H9 (cell line): ENCODE measurements at regions not wholly inside any gene's neighbourhood (a gene's known extent, or its start where the extent isn't known, plus 50 kb on each side); places are given as distances from the start of the nearest gene placed in this dataset.

Experiments used
- DNase-seq: peaks from one replicate; pipeline ENCODE4 v3.0.0-alpha.2; 2017
- H2AFZ ChIP-seq: one replicate; pipeline ENCODE4 v1.6.1; 2013; ENCODE audit warnings: mild to moderate bottlenecking, low read length, control low read depth, moderate library complexity
- H2AK5ac ChIP-seq: 2 replicates; pipeline ENCODE4 v1.6.1; 2013; ENCODE audit warnings: low read length, control low read depth, mixed read lengths; ENCODE audit not compliant: insufficient read length
- H2BK120ac ChIP-seq: one replicate; pipeline ENCODE4 v1.6.1; 2013; ENCODE audit warnings: low read depth, mild to moderate bottlenecking, low read length, control low read depth, inconsistent platforms; ENCODE audit not compliant: poor library complexity, severe bottlenecking
- H2BK12ac ChIP-seq: 2 replicates; pipeline ENCODE4 v1.6.1; 2013; ENCODE audit warnings: low read length, control low read depth, mixed read lengths, low read depth; ENCODE audit not compliant: insufficient read length
- H2BK15ac ChIP-seq: 2 replicates; pipeline ENCODE4 v1.6.1; 2013; ENCODE audit warnings: low read depth, low read length, control low read depth
- H2BK20ac ChIP-seq: one replicate; pipeline ENCODE4 v1.6.1; 2013; ENCODE audit warnings: low read depth, mild to moderate bottlenecking, low read length, control low read depth, inconsistent platforms; ENCODE audit not compliant: poor library complexity, severe bottlenecking
- H2BK5ac ChIP-seq: 2 replicates; pipeline ENCODE4 v1.6.1; 2013; ENCODE audit warnings: low read length, control low read depth, mixed read lengths; ENCODE audit not compliant: insufficient read length
- H3K14ac ChIP-seq: 2 replicates; pipeline ENCODE4 v1.6.1; 2013; ENCODE audit warnings: low read length, control low read depth; ENCODE audit not compliant: insufficient read depth
- H3K18ac ChIP-seq: 2 replicates; pipeline ENCODE4 v1.6.1; 2013; ENCODE audit warnings: low read depth, mild to moderate bottlenecking, mixed read lengths, low read length, control low read depth; ENCODE audit not compliant: insufficient read length
- H3K23ac ChIP-seq: 2 replicates; pipeline ENCODE4 v1.6.1; 2013; ENCODE audit warnings: low read length, control low read depth, mixed read lengths, low read depth; ENCODE audit not compliant: insufficient read length
- H3K23me2 ChIP-seq: 2 replicates; pipeline ENCODE4 v1.6.1; 2013; ENCODE audit warnings: low read depth, mild to moderate bottlenecking, mixed read lengths, low read length, control low read depth; ENCODE audit not compliant: insufficient read length, poor library complexity, severe bottlenecking
- H3K27ac ChIP-seq: 2 replicates; pipeline ENCODE4 v1.5.1; 2013; ENCODE audit warnings: low read length, control low read depth, mixed read lengths, low read depth; ENCODE audit not compliant: insufficient read length
- H3K27me3 ChIP-seq: 2 replicates; pipeline ENCODE4 v1.6.1; 2013; ENCODE audit warnings: low read length, control low read depth, inconsistent platforms; ENCODE audit not compliant: insufficient read depth
- H3K4ac ChIP-seq: 2 replicates; pipeline ENCODE4 v1.6.1; 2013; ENCODE audit warnings: low read depth, mild to moderate bottlenecking, control low read depth, inconsistent platforms, low read length, moderate library complexity
- H3K4me1 ChIP-seq: 2 replicates; pipeline ENCODE4 v1.6.1; 2013; ENCODE audit warnings: low read length, control low read depth, inconsistent platforms; ENCODE audit not compliant: insufficient read depth
- H3K4me2 ChIP-seq: 2 replicates; pipeline ENCODE4 v1.6.1; 2013; ENCODE audit warnings: low read length, control low read depth, mixed read lengths; ENCODE audit not compliant: insufficient read length, insufficient read depth
- H3K56ac ChIP-seq: 2 replicates; pipeline ENCODE4 v1.6.1; 2013; ENCODE audit warnings: low read depth, mild to moderate bottlenecking, mixed read lengths, low read length, control low read depth; ENCODE audit not compliant: insufficient read length
- H3K79me1 ChIP-seq: 2 replicates; pipeline ENCODE4 v1.6.1; 2013; ENCODE audit warnings: low read depth, mild to moderate bottlenecking, moderate library complexity, low read length, control low read depth, inconsistent platforms; ENCODE audit not compliant: insufficient read depth, poor library complexity, severe bottlenecking
- H3K79me2 ChIP-seq: 2 replicates; pipeline ENCODE4 v1.6.1; 2013; ENCODE audit warnings: low read length, control low read depth, inconsistent platforms; ENCODE audit not compliant: insufficient read depth
- H3K9ac ChIP-seq: 2 replicates; pipeline ENCODE4 v1.6.1; 2013; ENCODE audit warnings: low read length, control low read depth, mixed read lengths; ENCODE audit not compliant: insufficient read length; ENCODE audit errors: extremely low read depth
- H3K9me3 ChIP-seq: one replicate; pipeline ENCODE4 v1.6.1; 2013; ENCODE audit warnings: low read depth, low read length, inconsistent platforms; ENCODE audit not compliant: control insufficient read depth
- H3T11ph ChIP-seq: one replicate; pipeline ENCODE4 v1.6.1; 2013; ENCODE audit warnings: mild to moderate bottlenecking, low read length, control low read depth, inconsistent platforms
- H4K20me1 ChIP-seq: one replicate; pipeline ENCODE4 v1.6.1; 2013; ENCODE audit not compliant: control insufficient read depth, insufficient read length, insufficient read depth
- H4K5ac ChIP-seq: 2 replicates; pipeline ENCODE4 v1.6.1; 2013; ENCODE audit warnings: low read depth, mild to moderate bottlenecking, mixed read lengths, low read length, control low read depth; ENCODE audit not compliant: insufficient read length
- H4K8ac ChIP-seq: replicated peaks from 2 replicates; pipeline ENCODE4 v1.6.1; 2013; ENCODE audit warnings: low read length, control low read depth, mixed read lengths, low read depth; ENCODE audit not compliant: insufficient read length
- H4K91ac ChIP-seq: 2 replicates; pipeline ENCODE4 v1.6.1; 2013; ENCODE audit warnings: low read depth, mild to moderate bottlenecking, moderate library complexity, mixed read lengths, low read length, control low read depth; ENCODE audit not compliant: insufficient read length
- H3K27ac Mint-ChIP-seq, 3 experiments: 2 replicates in 2 of 3; 3 replicates in 1 of 3; pipeline ENCODE4 v1.8.0; 2020 to 2021; ENCODE audit warnings: mixed read lengths in 3 of 3, mild to moderate bottlenecking in 1 of 3, moderate library complexity in 1 of 3
- H3K27me3 Mint-ChIP-seq: 2 replicates; pipeline ENCODE4 v1.8.0; 2021; ENCODE audit warnings: low read depth, mild to moderate bottlenecking, moderate library complexity, mixed read lengths
- H3K36me3 Mint-ChIP-seq, 3 experiments: 2 replicates in 2 of 3; 3 replicates in 1 of 3; pipeline ENCODE4 v1.8.0; 2020 to 2021; ENCODE audit warnings: low read depth in 3 of 3, mixed read lengths in 3 of 3; ENCODE audit not compliant: insufficient read depth in 1 of 3
- H3K4me1 Mint-ChIP-seq, 2 experiments: 2 replicates each; pipeline ENCODE4 v1.8.0; 2020; ENCODE audit warnings: mixed read lengths in 2 of 2
- H3K4me3 Mint-ChIP-seq, 2 experiments: 2 replicates in 1 of 2; 3 replicates in 1 of 2; pipeline ENCODE4 v1.8.0; 2020 to 2021; ENCODE audit warnings: mild to moderate bottlenecking in 2 of 2, mixed read lengths in 2 of 2, moderate library complexity in 1 of 2
- H3K9me3 Mint-ChIP-seq, 2 experiments: 2 replicates in 1 of 2; 3 replicates in 1 of 2; pipeline ENCODE4 v1.8.0; 2020; ENCODE audit warnings: mild to moderate bottlenecking in 2 of 2, mixed read lengths in 2 of 2, moderate library complexity in 1 of 2
- WGBS: extraction: QIAGEN DNeasy Blood & Tissue Kit; methylation state at CpG from one replicate; pipeline ENCODE4 v1.1.7; 2013; ENCODE audit warnings: missing lambda C conversion rate, low lambda C conversion rate, mixed read lengths; ENCODE audit not compliant: insufficient read length; ENCODE audit errors: extremely low coverage; 5-methylcytosine and 5-hydroxymethylcytosine counted together
- TF ChIP-seq, protein P1 (sequence below): fragments of 200-600 bp; sonication (generic); conservative IDR thresholded peaks from 3 replicates; pipeline ENCODE4 v1.8.0; 2021; ENCODE audit warnings: antibody characterized with exemption, mild to moderate bottlenecking

DNA sequence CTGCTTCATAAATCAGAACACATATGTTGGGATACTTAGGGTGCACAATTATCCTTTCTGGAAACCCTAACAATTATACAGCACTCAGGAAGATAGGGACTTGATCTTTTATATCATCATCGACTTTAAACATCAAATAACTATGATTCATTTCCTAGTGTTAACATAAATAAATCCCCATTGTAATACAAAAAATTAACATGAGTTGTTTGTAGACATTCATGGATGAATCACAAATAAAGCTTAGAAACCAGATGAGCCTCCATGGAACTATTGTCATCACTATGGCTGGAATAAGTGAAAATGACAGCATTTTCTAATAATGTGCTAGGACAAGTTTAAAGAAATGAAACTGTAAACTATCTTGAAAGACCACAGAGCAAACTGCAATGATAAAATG, 821.7 kb downstream of the GATA3 start:
- no peak overlapping the region for H3T11ph ChIP-seq
- no peak overlapping the region for H2BK120ac ChIP-seq
- DNase-seq = no peak
- H3K27ac Mint-ChIP-seq = no peak overlapping the region
- no peaks in the 10 kb centered on the region for H3K9me3 ChIP-seq
- H3K4me1 Mint-ChIP-seq = no peaks in the 10 kb centered on the region
- H3K27me3 ChIP-seq = no peaks in the 10 kb centered on the region
- WGBS = no CpG with 5 or more reads among the region's 1 CpG
- H3K4ac ChIP-seq = no peak overlapping the region
- no peak overlapping the region for H4K5ac ChIP-seq
- no peak overlapping the region for H2BK12ac ChIP-seq
- no peak overlapping the region for H2BK15ac ChIP-seq
- no peak overlapping the region for H3K18ac ChIP-seq
- H2AK5ac ChIP-seq = no peak overlapping the region
- H3K4me2 ChIP-seq = no peak overlapping the region
- H3K23me2 ChIP-seq = no peaks in the 10 kb centered on the region
- no peak overlapping the region for H3K56ac ChIP-seq
- H4K91ac ChIP-seq = no peak overlapping the region
- no peak overlapping the region for H4K8ac ChIP-seq
- TF ChIP-seq, protein P1, sequence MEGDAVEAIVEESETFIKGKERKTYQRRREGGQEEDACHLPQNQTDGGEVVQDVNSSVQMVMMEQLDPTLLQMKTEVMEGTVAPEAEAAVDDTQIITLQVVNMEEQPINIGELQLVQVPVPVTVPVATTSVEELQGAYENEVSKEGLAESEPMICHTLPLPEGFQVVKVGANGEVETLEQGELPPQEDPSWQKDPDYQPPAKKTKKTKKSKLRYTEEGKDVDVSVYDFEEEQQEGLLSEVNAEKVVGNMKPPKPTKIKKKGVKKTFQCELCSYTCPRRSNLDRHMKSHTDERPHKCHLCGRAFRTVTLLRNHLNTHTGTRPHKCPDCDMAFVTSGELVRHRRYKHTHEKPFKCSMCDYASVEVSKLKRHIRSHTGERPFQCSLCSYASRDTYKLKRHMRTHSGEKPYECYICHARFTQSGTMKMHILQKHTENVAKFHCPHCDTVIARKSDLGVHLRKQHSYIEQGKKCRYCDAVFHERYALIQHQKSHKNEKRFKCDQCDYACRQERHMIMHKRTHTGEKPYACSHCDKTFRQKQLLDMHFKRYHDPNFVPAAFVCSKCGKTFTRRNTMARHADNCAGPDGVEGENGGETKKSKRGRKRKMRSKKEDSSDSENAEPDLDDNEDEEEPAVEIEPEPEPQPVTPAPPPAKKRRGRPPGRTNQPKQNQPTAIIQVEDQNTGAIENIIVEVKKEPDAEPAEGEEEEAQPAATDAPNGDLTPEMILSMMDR = no peak
- no peak overlapping the region for H3K27ac ChIP-seq
- H3K23ac ChIP-seq = no peak overlapping the region
- no peak overlapping the region for H2BK5ac ChIP-seq
- no peak overlapping the region for H3K14ac ChIP-seq
- H4K20me1 ChIP-seq = no peaks in the 10 kb centered on the region
- H3K79me2 ChIP-seq = no peaks in the 10 kb centered on the region
- H2BK20ac ChIP-seq = no peak overlapping the region
- no peaks in the 10 kb centered on the region for H3K36me3 Mint-ChIP-seq
- no peak overlapping the region for H3K4me3 Mint-ChIP-seq
- H3K9me3 Mint-ChIP-seq = no peaks in the 10 kb centered on the region
- peaks cover 5% of the 10 kb centered on the region for H3K27me3 Mint-ChIP-seq
- no peaks in the 10 kb centered on the region for H3K79me1 ChIP-seq
- H2AFZ ChIP-seq = no peak overlapping the region
- no peaks in the 10 kb centered on the region for H3K4me1 ChIP-seq
- H3K9ac ChIP-seq = no peak overlapping the region
